HCT116 (cell line): ENCODE measurements at regions not wholly inside any gene's neighbourhood (a gene's known extent, or its start where the extent isn't known, plus 50 kb on each side); places are given as distances from the start of the nearest gene placed in this dataset.

Source experiments
- CTCF ChIP-seq, 3 experiments: fragments of 200-600 bp in 1 of 3; sonication (generic) in 1 of 3; IDR thresholded peaks in 2 of 3; conservative IDR thresholded peaks in 1 of 3; 2 replicates each; pipeline ENCODE4 v1.5.1; 2012 to 2017; ENCODE audit warnings: low read depth in 2 of 3, low read length in 2 of 3, antibody characterized with exemption in 1 of 3, borderline replicate concordance in 1 of 3, control low read depth in 1 of 3, mild to moderate bottlenecking in 1 of 3, mixed read lengths in 1 of 3, mixed run types in 1 of 3, moderate library complexity in 1 of 3; ENCODE audit not compliant: insufficient read depth in 1 of 3
- MAX ChIP-seq: IDR thresholded peaks from 2 replicates; pipeline ENCODE4 v1.6.1; 2012
- POLR2A ChIP-seq: IDR thresholded peaks from 2 replicates; pipeline ENCODE4 v1.7.0; 2011; ENCODE audit warnings: borderline replicate concordance; ENCODE audit not compliant: insufficient read depth, insufficient read length; ENCODE audit errors: extremely low read depth

GRCh38 chr3:72426618-72427397 lies 421.4 kb downstream of the SHQ1 start:
- no peak for TF ChIP-seq CTCF (IDR thresholded peaks at IDR 0.05 in 2 of 3, conservative IDR thresholded peaks at IDR 0.05 in 1 of 3; ENCODE audit: borderline replicate concordance in 1 of 3, insufficient read depth in 1 of 3, low read depth in 2 of 3, low read length in 2 of 3)
- TF ChIP-seq POLR2A = no peak
- TF ChIP-seq MAX = no peak
